ENCODE measurements at regions not wholly inside any gene's neighbourhood (a gene's known extent, or its start where the extent isn't known, plus 50 kb on each side); places are given as distances from the start of the nearest gene placed in this dataset.

DNA sequence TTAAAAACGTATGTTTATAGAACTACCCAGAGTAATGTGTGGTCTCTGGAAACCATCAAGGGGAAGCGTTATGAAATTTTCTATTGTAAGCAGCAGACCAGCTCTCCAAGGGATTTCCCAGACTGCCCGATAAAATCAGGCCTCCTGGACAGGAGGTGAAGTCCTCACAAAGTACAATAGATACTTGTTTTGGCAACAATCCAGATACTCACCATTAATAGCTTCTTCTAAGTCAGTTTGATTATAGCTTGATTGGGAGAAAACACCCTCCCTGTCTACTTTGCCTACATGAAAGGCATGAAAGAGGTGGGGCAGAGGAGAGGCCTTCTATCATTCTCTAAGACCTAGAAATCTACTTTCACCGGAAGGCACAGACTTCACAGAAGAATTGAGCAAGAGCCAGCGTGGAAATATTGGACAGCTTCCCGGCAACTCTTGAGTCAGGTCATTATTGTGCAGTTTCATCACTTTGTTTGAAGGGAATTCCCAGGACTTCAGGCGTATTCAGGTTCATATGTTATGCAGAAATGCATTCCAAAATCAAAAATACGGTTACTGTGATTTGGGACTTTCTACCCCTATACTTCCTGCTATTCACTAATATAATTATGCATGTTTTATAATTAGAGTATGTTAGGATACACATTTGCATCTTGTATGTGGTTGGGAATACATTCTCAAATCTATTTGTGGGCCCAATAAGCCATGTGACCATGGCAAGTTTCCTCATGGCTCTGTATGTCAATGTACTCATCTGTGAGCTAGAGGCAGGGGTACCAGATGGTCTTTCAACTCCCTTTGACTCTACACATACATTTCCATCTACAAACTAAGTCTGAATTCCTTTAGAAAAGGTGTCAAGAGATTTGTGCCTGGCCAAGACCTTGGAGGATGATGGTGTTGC is 103.5 kb downstream of the CD47 start:
- intact Hi-C loops (cut with DNase I): no loop called here

GRCh38 chr3:107986505-107986904 is 104.3 kb downstream of the CD47 start:
- Histone ChIP-seq H3K9me3 (no peaks in the 10 kb centered on the region), H3K36me3 (no peaks in the 10 kb centered on the region), H3K27ac (peak overlapping the region; percentile 37 to 62 (median 51)), H3K4me3 (replicated peaks in 1 of 3) (no peak overlapping the region), H3K4me1 (peaks cover 18 to 29% of the 10 kb centered on the region in 2 donors), H3K27me3 (no peaks in the 10 kb centered on the region)
- WGBS, 2 donors: 44 to 53% methylated on average over 4 of the region's 4 CpGs
- DNase-seq: no peak
- TF ChIP-seq POLR2A (IDR thresholded peaks at IDR 0.05): no peak
- TF ChIP-seq, protein P1, sequence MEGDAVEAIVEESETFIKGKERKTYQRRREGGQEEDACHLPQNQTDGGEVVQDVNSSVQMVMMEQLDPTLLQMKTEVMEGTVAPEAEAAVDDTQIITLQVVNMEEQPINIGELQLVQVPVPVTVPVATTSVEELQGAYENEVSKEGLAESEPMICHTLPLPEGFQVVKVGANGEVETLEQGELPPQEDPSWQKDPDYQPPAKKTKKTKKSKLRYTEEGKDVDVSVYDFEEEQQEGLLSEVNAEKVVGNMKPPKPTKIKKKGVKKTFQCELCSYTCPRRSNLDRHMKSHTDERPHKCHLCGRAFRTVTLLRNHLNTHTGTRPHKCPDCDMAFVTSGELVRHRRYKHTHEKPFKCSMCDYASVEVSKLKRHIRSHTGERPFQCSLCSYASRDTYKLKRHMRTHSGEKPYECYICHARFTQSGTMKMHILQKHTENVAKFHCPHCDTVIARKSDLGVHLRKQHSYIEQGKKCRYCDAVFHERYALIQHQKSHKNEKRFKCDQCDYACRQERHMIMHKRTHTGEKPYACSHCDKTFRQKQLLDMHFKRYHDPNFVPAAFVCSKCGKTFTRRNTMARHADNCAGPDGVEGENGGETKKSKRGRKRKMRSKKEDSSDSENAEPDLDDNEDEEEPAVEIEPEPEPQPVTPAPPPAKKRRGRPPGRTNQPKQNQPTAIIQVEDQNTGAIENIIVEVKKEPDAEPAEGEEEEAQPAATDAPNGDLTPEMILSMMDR (IDR thresholded peaks at IDR 0.05): no peak
- intact Hi-C loops (cut with DNase I): no loop called here

More for the DNA sequence above, 103.5 kb downstream of the CD47 start:
- WGBS, 2 donors: 8 to 12% methylated on average over 8 of the region's 8 CpGs
- no peaks in the 10 kb centered on the region for H3K27me3 ChIP-seq
- peak; percentile 93 to 95 for DNase-seq
- no peak overlapping the region for H3K4me3 ChIP-seq (replicated peaks in 1 of 3)
- TF ChIP-seq, protein P1 (IDR thresholded peaks at IDR 0.05): no peak
- TF ChIP-seq POLR2A (IDR thresholded peaks at IDR 0.05): no peak
- H3K36me3 ChIP-seq: no peaks in the 10 kb centered on the region
- H3K9me3 ChIP-seq: no peaks in the 10 kb centered on the region
- H3K4me1 ChIP-seq: peaks cover 12 to 25% of the 10 kb centered on the region in 2 donors
- H3K27ac ChIP-seq: peak overlapping the region; percentile 37 to 62 (median 51)

DNA sequence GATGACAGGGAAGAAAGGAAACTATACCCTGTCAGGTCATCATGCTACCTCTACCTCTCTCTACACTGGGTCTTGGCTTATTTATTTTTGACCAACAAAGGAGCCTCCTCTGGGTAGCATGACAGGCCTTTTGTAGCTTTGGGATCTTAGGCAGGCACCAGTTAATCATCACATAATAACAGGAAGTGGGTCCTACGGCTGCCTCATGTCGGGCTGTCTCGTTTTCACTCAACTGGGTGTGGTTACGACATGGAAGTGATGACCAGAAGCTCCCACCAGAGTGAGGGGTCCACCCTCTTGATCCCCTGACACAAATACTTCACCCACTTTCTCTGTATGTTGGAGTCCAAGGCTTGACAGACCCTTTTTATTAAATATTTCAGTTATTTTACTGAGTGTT is 105.3 kb downstream of the CD47 start:
- intact Hi-C loops (cut with DNase I): no loop called here
- Histone ChIP-seq H3K4me3 (replicated peaks in 1 of 3) (no peak overlapping the region), H3K27ac (no peak overlapping the region), H3K27me3 (no peaks in the 10 kb centered on the region), H3K9me3 (no peaks in the 10 kb centered on the region), H3K4me1 (peaks cover 20 to 31% of the 10 kb centered on the region in 2 donors), H3K36me3 (no peaks in the 10 kb centered on the region)
- DNase-seq: no peak
- TF ChIP-seq POLR2A (IDR thresholded peaks at IDR 0.05): no peak
- TF ChIP-seq, protein P1 (IDR thresholded peaks at IDR 0.05): no peak
- 74 to 75% methylated on average over 4 of the region's 4 CpGs for WGBS, 2 donors

DNA sequence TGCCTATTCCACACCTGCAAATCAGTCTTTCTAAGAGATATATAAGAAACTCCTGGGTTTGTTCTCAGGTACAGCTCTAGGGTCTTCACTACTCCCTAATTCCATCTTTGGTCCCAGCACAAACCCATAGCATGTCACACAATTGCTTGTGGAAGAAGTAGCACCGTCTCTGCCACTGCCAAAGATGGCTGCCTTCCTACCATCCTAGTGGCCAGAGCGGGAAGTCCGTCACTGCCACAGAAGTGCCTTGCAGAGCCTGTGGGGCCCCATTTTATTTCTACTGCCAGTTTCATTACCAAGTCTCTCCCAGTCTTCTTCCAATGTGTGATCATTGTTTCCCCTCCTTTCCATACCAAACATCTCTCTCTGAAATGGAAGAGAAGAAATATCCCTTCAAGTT is 107.6 kb downstream of the CD47 start:
- TF ChIP-seq, protein P1 (IDR thresholded peaks at IDR 0.05): no peak
- no peak for TF ChIP-seq POLR2A (IDR thresholded peaks at IDR 0.05)
- Histone ChIP-seq H3K4me1 (peaks cover 20 to 25% of the 10 kb centered on the region in 2 donors), H3K27me3 (no peaks in the 10 kb centered on the region), H3K4me3 (replicated peaks in 1 of 3) (no peak overlapping the region), H3K27ac (no peak overlapping the region), H3K36me3 (no peaks in the 10 kb centered on the region), H3K9me3 (no peaks in the 10 kb centered on the region)
- 95 to 96% methylated on average over 3 of the region's 3 CpGs for WGBS, 2 donors
- DNase-seq: no peak
- intact Hi-C loops (cut with DNase I): no loop called here

- WGBS, 2 donors: 63% methylated on average over 1 of the region's 1 CpG
These were observed 108.7 kb downstream of the CD47 start for GRCh38 chr3:107982165-107982564.

More at GRCh38 chr3:107982165-107982564, 108.7 kb downstream of the CD47 start:
- Histone ChIP-seq H3K27me3 (no peaks in the 10 kb centered on the region), H3K4me3 (replicated peaks in 1 of 3) (no peak overlapping the region), H3K27ac (no peak overlapping the region), H3K9me3 (no peaks in the 10 kb centered on the region), H3K4me1 (peaks cover 16 to 20% of the 10 kb centered on the region in 2 donors), H3K36me3 (no peaks in the 10 kb centered on the region)
- no peak for TF ChIP-seq POLR2A (IDR thresholded peaks at IDR 0.05)
- TF ChIP-seq, protein P1 (IDR thresholded peaks at IDR 0.05): no peak
- no peak for DNase-seq
- intact Hi-C loops (cut with DNase I): no loop called here
